ENCODE measurements at regions not wholly inside any gene's neighbourhood (a gene's known extent, or its start where the extent isn't known, plus 50 kb on each side); places are given as distances from the start of the nearest gene placed in this dataset.
A peak's percentile ranks its signal among the peaks of the same experiment; 100 is the strongest.

DNA sequence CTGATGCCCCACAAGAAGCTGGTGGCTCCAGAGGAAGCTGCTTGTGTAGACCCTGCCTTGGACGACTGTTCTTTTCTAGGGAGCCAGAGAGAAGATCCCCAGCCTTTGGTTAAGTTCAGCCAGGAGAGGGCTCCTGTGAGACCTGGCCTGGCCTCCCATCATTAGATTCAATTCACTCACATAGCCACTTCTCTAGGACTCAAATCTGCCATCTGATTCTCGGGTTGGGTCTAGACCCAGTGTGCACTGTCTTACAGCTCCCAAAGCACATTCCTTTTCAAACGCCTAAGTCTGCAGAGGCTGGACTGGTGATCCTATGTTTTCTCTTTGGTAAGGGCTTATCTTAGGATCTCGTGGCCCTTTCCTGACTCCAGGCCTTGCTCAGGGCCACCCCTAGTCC, 81.7 kb upstream of the NPHP3 start:
- H3K4me1 ChIP-seq: no peaks in the 10 kb centered on the region
- ATAC-seq: no peak
- DNase-seq: no peak
- intact Hi-C loops (cut with DNase I): no loop called here
- no peaks in the 10 kb centered on the region for H3K27me3 ChIP-seq
- H3K36me3 ChIP-seq: no peaks in the 10 kb centered on the region
- no peak overlapping the region for H3K27ac ChIP-seq
- 38% methylated on average over 4 of the region's 4 CpGs for WGBS (ENCODE audit: insufficient coverage, low coverage, low lambda C conversion rate, missing lambda C conversion rate)
- no peaks in the 10 kb centered on the region for H3K9me3 ChIP-seq
- TF ChIP-seq CTCF (IDR thresholded peaks at IDR 0.05) (no peak), POLR2A (IDR thresholded peaks at IDR 0.05) (no peak)
- H3K4me3 ChIP-seq: no peak overlapping the region

DNA sequence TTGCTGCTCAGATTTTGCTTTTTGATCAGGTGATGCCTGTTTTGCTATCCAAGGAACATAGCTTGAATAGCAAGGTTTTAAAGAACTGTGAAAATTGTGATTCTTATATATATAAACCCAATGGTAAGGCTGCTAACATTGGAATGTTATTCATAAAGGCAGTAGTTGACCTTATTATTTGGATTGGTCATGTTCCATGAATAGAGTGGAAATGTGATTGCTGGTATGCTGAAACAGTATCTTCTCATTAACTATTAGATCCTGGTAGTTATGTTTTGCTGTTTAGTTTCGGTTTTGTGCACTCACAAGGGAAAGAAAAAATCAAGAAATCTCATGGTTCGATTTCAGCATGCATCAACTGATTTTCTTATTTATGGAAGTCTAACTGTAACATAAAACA, 78.7 kb upstream of the NPHP3 start:
- intact Hi-C loops (cut with DNase I): no loop called here
- Histone ChIP-seq H3K27me3 (no peaks in the 10 kb centered on the region), H3K4me1 (no peaks in the 10 kb centered on the region), H3K4me3 (no peak overlapping the region), H3K36me3 (no peaks in the 10 kb centered on the region), H3K9me3 (no peaks in the 10 kb centered on the region), H3K27ac (no peak overlapping the region)
- DNase-seq (no peak), ATAC-seq (no peak)
- no peak for TF ChIP-seq CTCF (IDR thresholded peaks at IDR 0.05)
- no peak for TF ChIP-seq POLR2A (IDR thresholded peaks at IDR 0.05)
- 57% methylated on average over 2 of the region's 2 CpGs for WGBS (ENCODE audit: insufficient coverage, low coverage, low lambda C conversion rate, missing lambda C conversion rate)

- Histone ChIP-seq H3K27ac (no peak overlapping the region), H3K4me1 (no peaks in the 10 kb centered on the region), H3K36me3 (no peaks in the 10 kb centered on the region), H3K27me3 (no peaks in the 10 kb centered on the region), H3K9me3 (no peaks in the 10 kb centered on the region), H3K4me3 (no peak overlapping the region)
- TF ChIP-seq CTCF (IDR thresholded peaks at IDR 0.05) (no peak), POLR2A (IDR thresholded peaks at IDR 0.05) (no peak)
- ATAC-seq (no peak), DNase-seq (no peak)
- intact Hi-C loops (cut with DNase I): no loop called here
Observed at GRCh38 chr3:132790806-132791205, 68.6 kb upstream of the NPHP3 start.

DNA sequence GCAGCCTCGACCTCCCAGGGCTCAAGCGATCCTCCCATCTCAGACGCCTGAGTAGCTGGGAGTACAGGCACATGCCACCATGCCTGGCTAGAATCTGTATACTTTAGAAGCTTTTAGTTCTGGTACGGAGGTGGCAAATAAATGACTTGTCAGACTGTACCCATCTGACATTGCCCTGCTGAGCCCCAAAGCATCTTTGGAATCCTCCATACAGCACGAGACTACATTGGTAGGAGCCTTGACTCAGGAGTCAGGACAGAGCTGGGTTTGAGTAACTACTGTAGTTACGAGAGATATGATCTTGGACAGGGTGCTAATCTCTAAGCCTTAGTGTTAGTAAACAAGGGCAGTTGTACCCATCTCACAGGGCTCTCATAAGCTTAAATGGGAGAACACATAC, 67.8 kb upstream of the NPHP3 start:
- 60% methylated on average over 5 of the region's 6 CpGs for WGBS (ENCODE audit: insufficient coverage, low coverage, low lambda C conversion rate, missing lambda C conversion rate)
- no peaks in the 10 kb centered on the region for H3K4me1 ChIP-seq
- no peak overlapping the region for H3K27ac ChIP-seq
- DNase-seq (no peak), ATAC-seq (no peak)
- H3K9me3 ChIP-seq: no peaks in the 10 kb centered on the region
- intact Hi-C loops (cut with DNase I): no loop called here
- no peak for TF ChIP-seq POLR2A (IDR thresholded peaks at IDR 0.05)
- no peak for TF ChIP-seq CTCF (IDR thresholded peaks at IDR 0.05)
- H3K27me3 ChIP-seq: no peaks in the 10 kb centered on the region
- H3K4me3 ChIP-seq: no peak overlapping the region
- no peaks in the 10 kb centered on the region for H3K36me3 ChIP-seq

- Histone ChIP-seq H3K36me3 (no peaks in the 10 kb centered on the region), H3K4me3 (no peak overlapping the region), H3K27me3 (no peaks in the 10 kb centered on the region), H3K27ac (no peak overlapping the region), H3K4me1 (no peaks in the 10 kb centered on the region), H3K9me3 (no peaks in the 10 kb centered on the region)
- DNase-seq: no peak
- intact Hi-C loops (cut with DNase I): no loop called here
- ATAC-seq: peak; percentile 54 to 62 (median 57)
- no peak for TF ChIP-seq POLR2A (IDR thresholded peaks at IDR 0.05)
- TF ChIP-seq CTCF (IDR thresholded peaks at IDR 0.05): no peak
Observed at GRCh38 chr3:132788301-132788671, 66.1 kb upstream of the NPHP3 start.

Data from right lobe of liver (tissue), 6 donors.